Keratinocyte (primary cell): ENCODE measurements at regions not wholly inside any gene's neighbourhood (a gene's known extent, or its start where the extent isn't known, plus 50 kb on each side); places are given as distances from the start of the nearest gene placed in this dataset.

Experiments
- DNase-seq: peaks from one replicate; pipeline ENCODE4 v3.0.0-alpha.2; 2011; ENCODE audit warnings: low read depth, missing footprints, low spot score
- FAIRE-seq: peaks from 2 replicates; lab custom pipeline; 2011; peaks lifted over from hg19 to GRCh38; lab: Jason Lieb, UNC
- H2AFZ ChIP-seq: 2 replicates; pipeline ENCODE4 v1.6.0; 2012; ENCODE audit warnings: low read length, control low read depth, inconsistent platforms; ENCODE audit not compliant: control insufficient read depth
- H3K27ac ChIP-seq: 2 replicates; pipeline ENCODE4 v1.5.1; 2011; ENCODE audit warnings: low read length; ENCODE audit not compliant: control insufficient read depth, insufficient read depth
- H3K27me3 ChIP-seq: 3 replicates; pipeline ENCODE4 v1.6.0; 2011; ENCODE audit warnings: low read length; ENCODE audit not compliant: control insufficient read depth, insufficient read depth; ENCODE audit errors: extremely low read depth
- H3K36me3 ChIP-seq, 2 experiments: 2 replicates in 1 of 2; 3 replicates in 1 of 2; pipeline ENCODE4 v1.5.1; 2011; ENCODE audit warnings: low read length in 2 of 2, mild to moderate bottlenecking in 1 of 2; ENCODE audit not compliant: control insufficient read depth in 2 of 2, insufficient read depth in 2 of 2; ENCODE audit errors: extremely low read depth in 1 of 2
- H3K4me1 ChIP-seq: 3 replicates; pipeline ENCODE4 v1.5.1; 2011; ENCODE audit warnings: low read length; ENCODE audit not compliant: control insufficient read depth, insufficient read depth; ENCODE audit errors: extremely low read depth
- H3K4me2 ChIP-seq: 3 replicates; pipeline ENCODE4 v1.6.0; 2011; ENCODE audit warnings: low read depth, low read length; ENCODE audit not compliant: control insufficient read depth, insufficient read depth; ENCODE audit errors: extremely low read depth
- H3K4me3 ChIP-seq, 3 experiments: fragments of 200-600 bp in 1 of 3; sonication (generic) in 1 of 3; 2 replicates in 2 of 3; 3 replicates in 1 of 3; pipeline ENCODE4 v1.5.1; 2011 to 2016; ENCODE audit warnings: low read length in 3 of 3, mild to moderate bottlenecking in 3 of 3, control low read depth in 2 of 3, inconsistent platforms in 1 of 3, low read depth in 1 of 3, mixed read lengths in 1 of 3, mixed run types in 1 of 3, moderate library complexity in 1 of 3; ENCODE audit not compliant: control insufficient read depth in 2 of 3, insufficient read depth in 2 of 3; ENCODE audit errors: extremely low read depth in 1 of 3
- H3K79me2 ChIP-seq: 2 replicates; pipeline ENCODE4 v1.6.0; 2012; ENCODE audit warnings: low read length; ENCODE audit not compliant: control insufficient read depth, insufficient read depth
- H3K9ac ChIP-seq: 3 replicates; pipeline ENCODE4 v1.6.0; 2011; ENCODE audit warnings: low read length; ENCODE audit not compliant: control insufficient read depth, insufficient read depth; ENCODE audit errors: extremely low read depth
- H3K9me1 ChIP-seq: 3 replicates; pipeline ENCODE4 v1.6.0; 2011; ENCODE audit warnings: low read length; ENCODE audit not compliant: control insufficient read depth, insufficient read depth; ENCODE audit errors: extremely low read depth
- H3K9me3 ChIP-seq: 2 replicates; pipeline ENCODE4 v1.5.1; 2012; ENCODE audit warnings: low read depth, low read length; ENCODE audit not compliant: control insufficient read depth
- H4K20me1 ChIP-seq: 3 replicates; pipeline ENCODE4 v1.6.0; 2011; ENCODE audit warnings: low read length; ENCODE audit not compliant: control insufficient read depth, insufficient read depth; ENCODE audit errors: extremely low read depth
- CTCF ChIP-seq, 3 experiments: IDR thresholded peaks in 1 of 3; conservative IDR thresholded peaks in 1 of 3; optimal IDR thresholded peaks in 1 of 3; 2 replicates in 2 of 3; 3 replicates in 1 of 3; pipeline versions ENCODE3 to v1.5.1; 2011; ENCODE audit warnings: low read length in 3 of 3, mild to moderate bottlenecking in 3 of 3, moderate library complexity in 2 of 3, control low read depth in 1 of 3, inconsistent platforms in 1 of 3; ENCODE audit not compliant: insufficient read depth in 2 of 3; ENCODE audit errors: extremely low read depth in 1 of 3
- EZH2 ChIP-seq: IDR thresholded peaks from one replicate; pipeline ENCODE4 v1.6.1; 2012; ENCODE audit warnings: inconsistent platforms, mild to moderate bottlenecking, low read length, moderate library complexity
- dilution Hi-C: fragments of 300-500 bp; cut with MboI; formaldehyde crosslinking; loops from one replicate; pipeline ENCODE4 v1.7.0; 2020; ENCODE audit warnings: low sequenced_read_pairs; ENCODE audit not compliant: extremely low pct_ligation_motif_present

DNA sequence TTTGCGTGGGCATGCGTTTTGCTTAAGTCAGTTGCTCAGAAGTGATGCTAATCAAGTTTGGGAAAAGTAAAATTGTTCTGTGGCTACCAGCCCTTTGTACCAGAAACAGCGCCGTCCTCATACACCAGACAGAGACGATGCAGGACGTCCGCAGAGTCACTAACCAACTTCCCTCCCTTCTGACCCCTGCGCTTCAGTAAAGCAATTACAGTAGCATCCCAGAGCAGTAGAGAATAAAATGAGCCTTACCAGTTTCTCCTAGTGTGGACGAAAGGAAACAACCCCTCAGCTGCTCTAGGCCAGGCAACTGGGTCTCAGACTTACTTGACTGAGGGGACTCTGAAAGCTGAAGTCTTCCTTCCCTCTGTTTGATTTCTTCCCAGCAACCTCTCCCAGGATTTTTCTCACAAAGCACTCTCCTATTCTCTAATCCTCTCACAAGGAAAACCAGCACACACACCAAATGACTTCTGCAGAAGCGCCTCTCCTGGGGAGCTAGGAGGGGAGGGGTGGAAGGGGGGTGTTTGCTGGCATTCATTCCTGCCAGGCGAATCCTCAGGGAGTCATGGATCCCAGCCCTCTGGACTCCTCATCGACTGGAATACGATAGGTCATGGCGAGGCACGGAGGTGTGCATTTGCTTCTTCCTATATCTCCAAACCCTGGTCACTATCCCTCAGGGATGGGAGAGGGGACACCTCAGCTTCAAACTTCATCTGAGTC, 56.0 kb upstream of the MID1 start:
- Histone ChIP-seq H3K27me3 (no peaks in the 10 kb centered on the region), H3K79me2 (no peaks in the 10 kb centered on the region), H3K9ac (no peak overlapping the region), H3K4me3 (no peak overlapping the region), H3K9me3 (no peaks in the 10 kb centered on the region), H3K36me3 (no peaks in the 10 kb centered on the region), H4K20me1 (no peaks in the 10 kb centered on the region), H2AFZ (no peak overlapping the region), H3K4me2 (no peak overlapping the region), H3K4me1 (no peaks in the 10 kb centered on the region), H3K27ac (no peak overlapping the region), H3K9me1 (no peaks in the 10 kb centered on the region)
- TF ChIP-seq EZH2 (no peak), CTCF (optimal IDR thresholded peaks at IDR 0.05 in 1 of 3, IDR thresholded peaks at IDR 0.05 in 1 of 3, conservative IDR thresholded peaks at IDR 0.05 in 1 of 3; ENCODE audit: extremely low read depth in 1 of 3, insufficient read depth in 2 of 3, low read length in 3 of 3) (no peak)
- DNase-seq = no peak
- dilution Hi-C loops = no loop called here
- FAIRE-seq = no peak

- Histone ChIP-seq H3K36me3 (no peaks in the 10 kb centered on the region), H3K79me2 (no peaks in the 10 kb centered on the region), H4K20me1 (no peaks in the 10 kb centered on the region), H3K9ac (no peak overlapping the region), H3K9me1 (no peaks in the 10 kb centered on the region), H3K4me3 (no peak overlapping the region), H2AFZ (no peak overlapping the region), H3K27ac (no peak overlapping the region), H3K4me1 (no peaks in the 10 kb centered on the region), H3K27me3 (no peaks in the 10 kb centered on the region), H3K4me2 (no peak overlapping the region), H3K9me3 (no peaks in the 10 kb centered on the region)
- FAIRE-seq = no peak
- no peak for DNase-seq
- TF ChIP-seq EZH2 = no peak
- no peak for TF ChIP-seq CTCF (optimal IDR thresholded peaks at IDR 0.05 in 1 of 3, IDR thresholded peaks at IDR 0.05 in 1 of 3, conservative IDR thresholded peaks at IDR 0.05 in 1 of 3; ENCODE audit: extremely low read depth in 1 of 3, insufficient read depth in 2 of 3, low read length in 3 of 3)
- dilution Hi-C loops = no loop called here
These were observed 57.1 kb upstream of the MID1 start for GRCh38 chrX:10677490-10677889.
